Thoracic aorta (tissue), 2 donors: ENCODE measurements at regions not wholly inside any gene's neighbourhood (a gene's known extent, or its start where the extent isn't known, plus 50 kb on each side); places are given as distances from the start of the nearest gene placed in this dataset.

Experiments
- ATAC-seq: fragments of 150-250 bp; one replicate; pipeline ENCODE4 v1.8.0; 2017; ENCODE audit warnings: low read depth; ENCODE audit not compliant: insufficient number of reproducible peaks, low FRiP score
- DNase-seq: peaks from one replicate; pipeline ENCODE4 v3.0.0-alpha.2; 2020; ENCODE audit warnings: low spot score
- H3K27ac ChIP-seq, 2 donors: fragments of 200-600 bp; sonication (generic); 1 replicate in 1 of 2; 2 replicates in 1 of 2; pipeline ENCODE4 v1.5.1; 2016; ENCODE audit warnings: mild to moderate bottlenecking in 2 of 2, moderate library complexity in 2 of 2
- H3K27me3 ChIP-seq: fragments of 200-600 bp; sonication (generic); replicated peaks from 2 replicates; pipeline ENCODE4 v1.6.0; 2016; ENCODE audit warnings: mild to moderate bottlenecking; ENCODE audit not compliant: insufficient read depth
- H3K36me3 ChIP-seq: fragments of 200-600 bp; sonication (generic); one replicate; pipeline ENCODE4 v1.5.1; 2016
- H3K4me1 ChIP-seq, 2 donors: fragments of 200-600 bp; sonication (generic); 1 replicate in 1 of 2; 2 replicates in 1 of 2; pipeline versions ENCODE4 v1.5.1 to v1.6.0; 2016; ENCODE audit warnings: low read depth in 2 of 2, mild to moderate bottlenecking in 1 of 2; ENCODE audit not compliant: control insufficient read depth in 1 of 2
- H3K4me3 ChIP-seq: fragments of 200-600 bp; sonication (generic); 2 replicates; pipeline ENCODE4 v1.5.1; 2016; ENCODE audit warnings: mild to moderate bottlenecking
- H3K9me3 ChIP-seq: fragments of 200-600 bp; sonication (generic); 2 replicates; pipeline ENCODE4 v1.5.1; 2016
- CTCF ChIP-seq: fragments of 200-600 bp; sonication (generic); IDR thresholded peaks from one replicate; pipeline ENCODE4 v1.5.1; 2019; ENCODE audit warnings: antibody characterized with exemption

GRCh38 chr3:117268318-117268717 lies 558.7 kb downstream of the TUSC7 start:
- H3K4me3 ChIP-seq: no peak overlapping the region
- H3K27ac ChIP-seq: no peak overlapping the region
- no peaks in the 10 kb centered on the region for H3K36me3 ChIP-seq
- no peak for DNase-seq
- H3K4me1 ChIP-seq: no peaks in the 10 kb centered on the region
- H3K27me3 ChIP-seq: no peaks in the 10 kb centered on the region
- no peak for ATAC-seq
- TF ChIP-seq CTCF: no peak
- H3K9me3 ChIP-seq: no peaks in the 10 kb centered on the region

- Histone ChIP-seq H3K36me3 (no peaks in the 10 kb centered on the region), H3K27ac (no peak overlapping the region), H3K4me1 (no peaks in the 10 kb centered on the region), H3K27me3 (no peaks in the 10 kb centered on the region), H3K4me3 (no peak overlapping the region), H3K9me3 (no peaks in the 10 kb centered on the region)
- no peak for ATAC-seq
- no peak for DNase-seq
- TF ChIP-seq CTCF: no peak
These were observed 562.7 kb downstream of the TUSC7 start for GRCh38 chr3:117272274-117272673.

GRCh38 chr3:117272876-117273523 lies 563.4 kb downstream of the TUSC7 start:
- no peak for ATAC-seq

GRCh38 chr3:117277816-117278215 lies 568.2 kb downstream of the TUSC7 start:
- no peak for ATAC-seq

More at GRCh38 chr3:117272876-117273523, 563.4 kb downstream of the TUSC7 start:
- Histone ChIP-seq H3K4me1 (no peaks in the 10 kb centered on the region), H3K27ac (no peak overlapping the region), H3K4me3 (no peak overlapping the region), H3K27me3 (no peaks in the 10 kb centered on the region), H3K9me3 (no peaks in the 10 kb centered on the region), H3K36me3 (no peaks in the 10 kb centered on the region)
- DNase-seq: no peak
- no peak for TF ChIP-seq CTCF

More at GRCh38 chr3:117277816-117278215, 568.2 kb downstream of the TUSC7 start:
- Histone ChIP-seq H3K27me3 (no peaks in the 10 kb centered on the region), H3K36me3 (no peaks in the 10 kb centered on the region), H3K4me3 (no peak overlapping the region), H3K4me1 (peaks cover 6 to 17% of the 10 kb centered on the region in 2 donors), H3K9me3 (no peaks in the 10 kb centered on the region), H3K27ac (no peak overlapping the region)
- TF ChIP-seq CTCF: no peak
- no peak for DNase-seq
